ENCODE measurements at regions not wholly inside any gene's neighbourhood (a gene's known extent, or its start where the extent isn't known, plus 50 kb on each side); places are given as distances from the start of the nearest gene placed in this dataset.
"Not testable (repeated sequence)": the region's sequence is repeated elsewhere in the genome, so short reads cannot be mapped to it uniquely, and the experiment has no call there.

- ATAC-seq (no peak), DNase-seq (no peak)
- intact Hi-C loops (cut with micrococcal nuclease), result no loop called here
Measured at GRCh38 chrX:69431420-69431819, 72.7 kb upstream of the NALF2 start.

DNA sequence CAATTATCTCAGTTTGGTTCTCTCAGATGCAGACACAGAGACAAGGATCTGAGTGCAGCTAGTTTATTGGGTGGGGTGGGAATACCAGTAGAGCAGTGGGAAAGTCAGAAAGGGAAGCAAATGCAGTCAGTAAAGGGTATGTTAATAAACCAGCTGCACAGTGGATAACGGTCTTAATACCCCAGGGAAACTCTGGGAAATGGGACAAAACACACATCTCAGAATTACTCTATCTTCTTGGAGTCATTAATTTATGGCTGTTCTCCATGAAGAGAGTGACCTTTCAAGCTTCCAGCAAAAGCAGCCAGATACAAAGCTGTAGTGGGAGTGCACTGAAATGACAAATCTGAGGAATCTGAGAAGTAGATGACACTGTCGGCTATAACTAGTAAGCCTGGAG, 73.3 kb upstream of the NALF2 start:
- peak; percentile 92 for ATAC-seq
- intact Hi-C loops (cut with micrococcal nuclease), result no loop called here

DNA sequence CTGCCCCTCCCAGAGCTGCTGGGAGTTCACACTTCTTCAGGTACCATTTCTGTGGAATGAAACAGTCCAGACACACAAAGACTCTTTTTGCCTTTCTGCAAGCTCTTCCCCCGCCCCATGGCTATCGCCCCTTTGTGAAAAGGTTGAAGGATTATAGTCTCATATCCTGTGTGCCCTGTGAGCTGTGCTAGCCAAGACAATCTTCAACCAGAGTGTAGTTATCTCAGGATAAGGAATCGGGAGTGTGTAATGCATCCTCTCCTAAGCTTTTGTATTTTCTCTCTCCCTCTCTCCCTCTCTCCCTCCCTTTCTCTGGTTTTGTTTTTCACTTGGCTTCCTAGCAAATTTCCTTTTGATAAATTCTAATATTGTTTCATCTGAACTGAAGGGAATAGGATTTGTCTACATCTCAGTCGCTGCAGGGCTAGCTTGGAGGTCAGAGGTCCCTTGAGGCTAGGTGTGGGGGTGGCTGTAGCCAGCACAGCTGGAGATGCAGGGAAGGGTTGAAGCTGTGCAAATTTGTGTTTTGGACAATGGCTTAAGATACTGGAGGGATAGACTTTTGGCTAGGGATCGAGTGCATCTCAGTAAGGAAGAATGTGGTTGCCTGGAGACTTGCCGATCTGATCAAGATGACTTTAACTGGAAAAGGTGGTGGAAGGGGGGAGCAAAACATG, 74.6 kb upstream of the NALF2 start:
- intact Hi-C loops (cut with micrococcal nuclease), result no loop called here
- peak; percentile 35 for DNase-seq
- ATAC-seq, result peak; percentile 89

More for the DNA sequence above, 73.3 kb upstream of the NALF2 start:
- DNase-seq, result no peak

GRCh38 chrX:69428216-69428615, 75.9 kb upstream of the NALF2 start:
- intact Hi-C loops (cut with micrococcal nuclease), result no loop called here
- DNase-seq (no peak), ATAC-seq (no peak)

- no peak for ATAC-seq
- intact Hi-C loops (cut with micrococcal nuclease), result no loop called here
- no peak for DNase-seq
Measured at GRCh38 chrX:69424910-69425309, 79.2 kb upstream of the NALF2 start.

DNA sequence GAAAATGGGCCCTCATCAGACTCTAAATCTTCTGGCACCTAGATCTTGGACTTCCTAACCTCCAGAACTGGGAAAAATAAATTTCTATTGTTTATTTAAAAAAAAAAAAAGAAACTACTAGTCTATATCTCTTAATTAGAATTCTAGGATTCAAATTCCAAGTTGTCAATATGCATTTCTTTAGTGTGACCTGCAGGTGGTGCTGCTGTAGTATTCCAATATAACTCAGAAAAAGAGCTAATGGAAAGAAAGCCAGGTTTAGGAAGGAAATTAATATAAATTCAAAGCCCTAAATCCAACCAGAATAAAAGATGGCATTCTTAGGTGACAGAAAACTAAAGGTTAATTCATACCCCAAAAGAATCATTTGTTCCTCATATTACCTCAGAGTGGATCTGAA, 80.0 kb upstream of the NALF2 start:
- intact Hi-C loops (cut with micrococcal nuclease), result no loop called here
- ATAC-seq (no peak), DNase-seq (no peak)

DNA sequence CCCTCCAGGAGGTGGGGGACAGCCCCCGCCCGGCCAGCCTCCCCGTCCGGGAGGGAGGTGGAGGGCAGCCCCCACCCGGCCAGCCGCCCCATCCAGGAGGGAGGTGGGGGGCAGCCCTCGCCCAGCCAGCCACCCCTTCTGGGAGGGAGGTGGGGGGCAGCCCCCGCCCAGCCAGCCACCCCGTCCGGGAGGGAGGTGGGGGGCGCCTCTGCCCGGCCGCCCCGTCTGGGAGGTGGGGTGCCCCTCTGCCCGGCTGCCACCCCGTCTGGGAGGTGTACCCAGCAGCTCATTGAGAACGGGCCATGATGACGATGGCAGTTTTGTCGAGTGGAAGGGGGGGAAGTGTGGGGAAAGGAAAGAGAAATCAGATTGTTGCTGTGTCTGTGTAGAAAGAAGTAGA, 81.9 kb upstream of the NALF2 start:
- ATAC-seq; intact Hi-C loops (cut with micrococcal nuclease); DNase-seq: not testable (repeated sequence)

- DNase-seq, result no peak
- ATAC-seq, result no peak
- intact Hi-C loops (cut with micrococcal nuclease), result no loop called here
Measured at GRCh38 chrX:69415698-69416097, 88.4 kb upstream of the NALF2 start.

DNA sequence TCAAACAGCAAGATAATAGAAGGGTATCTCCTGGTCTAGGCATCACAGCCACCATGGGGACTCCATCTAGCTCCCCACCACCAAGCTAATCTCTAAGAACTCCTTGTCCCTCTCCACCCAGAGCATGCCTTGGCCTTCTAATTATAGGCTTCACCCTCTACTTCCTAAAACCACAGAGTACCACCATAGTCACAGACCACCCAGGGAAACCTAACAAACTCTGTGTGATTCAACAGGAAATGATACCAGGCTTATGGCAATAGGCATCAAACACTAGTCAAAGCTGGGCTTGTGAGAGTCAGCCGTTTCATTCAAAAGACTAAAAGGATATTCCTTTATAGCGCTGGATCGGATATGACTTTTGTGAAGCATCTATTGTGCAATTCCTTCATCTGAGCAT, 91.5 kb upstream of the NALF2 start:
- ATAC-seq (no peak), DNase-seq (no peak)
- intact Hi-C loops (cut with micrococcal nuclease), result no loop called here

- intact Hi-C loops (cut with micrococcal nuclease), result no loop called here
- no peak for ATAC-seq
- DNase-seq, result no peak
Measured at GRCh38 chrX:69398881-69399280, 105.2 kb upstream of the NALF2 start.

- DNase-seq (no peak), ATAC-seq (no peak)
- intact Hi-C loops (cut with micrococcal nuclease), result no loop called here
Measured at GRCh38 chrX:69396916-69397315, 107.2 kb upstream of the NALF2 start.

GRCh38 chrX:69395306-69395705, 108.8 kb upstream of the NALF2 start:
- DNase-seq, result no peak
- intact Hi-C loops (cut with micrococcal nuclease), result no loop called here
- no peak for ATAC-seq

DNA sequence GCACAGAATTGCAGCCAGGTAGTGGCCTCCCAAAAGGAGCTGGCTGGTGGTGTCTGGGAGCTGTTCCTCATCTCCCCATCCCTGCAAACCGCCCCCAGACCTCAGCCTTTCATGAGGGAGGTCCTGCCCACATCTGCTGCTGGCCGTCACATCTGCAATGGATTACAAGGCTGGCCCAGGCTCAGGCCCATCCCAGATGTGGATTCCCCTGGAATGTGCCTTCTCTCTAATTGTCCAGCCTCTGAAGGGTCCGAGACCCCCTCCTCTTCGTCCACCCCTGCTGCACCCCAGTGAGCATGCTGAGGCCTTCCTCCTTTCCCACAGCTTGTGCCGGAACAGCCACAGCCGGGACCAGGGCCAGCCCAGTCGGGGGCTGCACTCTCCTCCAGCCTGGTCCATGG, 115.0 kb upstream of the NALF2 start:
- DNase-seq (no peak), ATAC-seq (no peak)
- intact Hi-C loops (cut with micrococcal nuclease), result loop anchor here (10.0 kb wide), 1 partner anchor 564 kb away; the partner anchor contains the start of gene EFNB1

- ATAC-seq (no peak), DNase-seq (no peak)
- intact Hi-C loops (cut with micrococcal nuclease), result loop anchor here (10.0 kb wide), 1 partner anchor 564 kb away; the partner anchor contains the start of gene EFNB1
Measured at GRCh38 chrX:69388526-69388925, 115.6 kb upstream of the NALF2 start.

GRCh38 chrX:69387567-69388487, 116.3 kb upstream of the NALF2 start:
- intact Hi-C loops (cut with micrococcal nuclease), result loop anchor here (10.0 kb wide), 1 partner anchor 563 kb away; the partner anchor contains the start of gene EFNB1
- DNase-seq (peak; percentile 54), ATAC-seq (peak; percentile 80)

DNA sequence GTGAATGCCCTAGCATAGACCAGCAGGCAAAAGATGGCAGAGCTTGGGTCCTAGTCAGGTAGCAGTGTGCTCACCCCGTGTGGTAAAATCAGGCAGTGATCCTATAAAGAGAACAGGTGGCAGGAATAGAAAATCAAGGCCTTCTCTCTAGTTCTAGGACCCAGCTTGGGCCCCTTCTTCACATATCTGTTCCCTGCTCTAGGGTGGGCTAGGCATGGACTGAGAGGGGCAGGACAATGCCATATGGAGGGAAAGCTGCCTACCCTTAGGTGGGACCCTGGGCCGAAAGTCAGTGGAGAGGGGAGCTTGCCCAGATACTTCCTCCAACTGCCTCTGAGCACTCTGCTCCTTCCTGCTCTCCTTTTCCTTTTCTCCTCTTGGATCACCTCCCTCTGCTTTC, 117.4 kb upstream of the NALF2 start:
- ATAC-seq (no peak), DNase-seq (no peak)
- intact Hi-C loops (cut with micrococcal nuclease), result loop anchor here (10.0 kb wide), 1 partner anchor 562 kb away; the partner anchor contains the start of gene EFNB1

GRCh38 chrX:69379412-69379811, 124.7 kb upstream of the NALF2 start:
- intact Hi-C loops (cut with micrococcal nuclease), result no loop called here

DNA sequence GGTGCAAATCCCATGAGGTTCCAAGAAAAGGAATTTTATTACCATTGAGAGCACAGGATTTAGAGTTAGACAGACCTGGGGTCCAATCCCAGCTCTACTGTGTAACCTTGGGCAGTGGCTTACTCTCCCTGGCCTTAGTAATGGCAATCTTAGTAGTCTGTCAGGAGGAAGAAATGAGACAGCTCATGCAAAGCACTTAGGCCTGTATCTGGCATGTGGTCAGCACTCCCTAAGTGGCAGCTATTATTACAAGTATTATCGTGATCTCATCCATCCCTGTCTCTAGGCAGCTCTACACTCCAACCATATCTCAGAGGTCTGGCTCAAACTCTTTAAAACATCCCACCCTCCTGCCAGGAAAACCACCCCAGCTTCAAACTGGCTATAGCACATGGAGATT, 129.6 kb upstream of the NALF2 start:
- intact Hi-C loops (cut with micrococcal nuclease), result no loop called here
- ATAC-seq (peak; percentile 97), DNase-seq (no peak)

More at GRCh38 chrX:69379412-69379811, 124.7 kb upstream of the NALF2 start:
- no peak for ATAC-seq
- DNase-seq, result no peak

GRCh38 chrX:69372435-69372834, 131.7 kb upstream of the NALF2 start:
- ATAC-seq (no peak), DNase-seq (no peak)
- intact Hi-C loops (cut with micrococcal nuclease), result no loop called here

- intact Hi-C loops (cut with micrococcal nuclease), result no loop called here
- ATAC-seq (peak; percentile 73), DNase-seq (no peak)
Measured at GRCh38 chrX:69371159-69371558, 133.0 kb upstream of the NALF2 start.

Measured in left ventricle myocardium superior (tissue), 1 donor.